HEK293T (cell line): ENCODE measurements at regions not wholly inside any gene's neighbourhood (a gene's known extent, or its start where the extent isn't known, plus 50 kb on each side); places are given as distances from the start of the nearest gene placed in this dataset.

ENCODE experiments used
- FOXA1 ChIP-seq: fragments of 450-650 bp; IDR thresholded peaks from 2 replicates; pipeline ENCODE4 v1.6.1; 2016; ENCODE audit warnings: mild to moderate bottlenecking
- FOXK2 ChIP-seq: fragments of 450-650 bp; IDR thresholded peaks from 2 replicates; pipeline ENCODE4 v1.6.1; 2016; ENCODE audit warnings: mild to moderate bottlenecking
- FOXM1 ChIP-seq: fragments of 450-650 bp; IDR thresholded peaks from 2 replicates; pipeline ENCODE4 v1.6.1; 2017; ENCODE audit warnings: mild to moderate bottlenecking, borderline replicate concordance
- NFRKB ChIP-seq: fragments of 450-650 bp; IDR thresholded peaks from 2 replicates; pipeline ENCODE4 v1.6.1; 2016; ENCODE audit warnings: mild to moderate bottlenecking, moderate library complexity
- SP1 ChIP-seq: fragments of 450-650 bp; IDR thresholded peaks from 2 replicates; pipeline ENCODE4 v1.6.1; 2017
- TARDBP ChIP-seq: fragments of 450-650 bp; IDR thresholded peaks from 2 replicates; pipeline ENCODE4 v1.6.1; 2016

- TF ChIP-seq FOXM1: no peak
- TF ChIP-seq FOXA1: no peak
- TF ChIP-seq SP1: no peak
- no peak for TF ChIP-seq FOXK2
- TF ChIP-seq NFRKB: no peak
- no peak for TF ChIP-seq TARDBP
Observed at GRCh38 chr9:31248156-31248555, 1136.3 kb upstream of the ACO1 start.
